Thoracic aorta (tissue), 2 donors: ENCODE measurements at regions not wholly inside any gene's neighbourhood (a gene's known extent, or its start where the extent isn't known, plus 50 kb on each side); places are given as distances from the start of the nearest gene placed in this dataset.

Experiments
- ATAC-seq: fragments of 150-250 bp; one replicate; pipeline ENCODE4 v1.8.0; 2017; ENCODE audit warnings: low read depth; ENCODE audit not compliant: insufficient number of reproducible peaks, low FRiP score
- DNase-seq: peaks from one replicate; pipeline ENCODE4 v3.0.0-alpha.2; 2020; ENCODE audit warnings: low spot score
- H3K27ac ChIP-seq, 2 donors: fragments of 200-600 bp; sonication (generic); 1 replicate in 1 of 2; 2 replicates in 1 of 2; pipeline ENCODE4 v1.5.1; 2016; ENCODE audit warnings: mild to moderate bottlenecking in 2 of 2, moderate library complexity in 2 of 2
- H3K27me3 ChIP-seq: fragments of 200-600 bp; sonication (generic); replicated peaks from 2 replicates; pipeline ENCODE4 v1.6.0; 2016; ENCODE audit warnings: mild to moderate bottlenecking; ENCODE audit not compliant: insufficient read depth
- H3K36me3 ChIP-seq: fragments of 200-600 bp; sonication (generic); one replicate; pipeline ENCODE4 v1.5.1; 2016
- H3K4me1 ChIP-seq, 2 donors: fragments of 200-600 bp; sonication (generic); 1 replicate in 1 of 2; 2 replicates in 1 of 2; pipeline versions ENCODE4 v1.5.1 to v1.6.0; 2016; ENCODE audit warnings: low read depth in 2 of 2, mild to moderate bottlenecking in 1 of 2; ENCODE audit not compliant: control insufficient read depth in 1 of 2
- H3K4me3 ChIP-seq: fragments of 200-600 bp; sonication (generic); 2 replicates; pipeline ENCODE4 v1.5.1; 2016; ENCODE audit warnings: mild to moderate bottlenecking
- H3K9me3 ChIP-seq: fragments of 200-600 bp; sonication (generic); 2 replicates; pipeline ENCODE4 v1.5.1; 2016
- TF ChIP-seq, protein P1 (sequence below): fragments of 200-600 bp; sonication (generic); IDR thresholded peaks from one replicate; pipeline ENCODE4 v1.5.1; 2019; ENCODE audit warnings: antibody characterized with exemption

DNA sequence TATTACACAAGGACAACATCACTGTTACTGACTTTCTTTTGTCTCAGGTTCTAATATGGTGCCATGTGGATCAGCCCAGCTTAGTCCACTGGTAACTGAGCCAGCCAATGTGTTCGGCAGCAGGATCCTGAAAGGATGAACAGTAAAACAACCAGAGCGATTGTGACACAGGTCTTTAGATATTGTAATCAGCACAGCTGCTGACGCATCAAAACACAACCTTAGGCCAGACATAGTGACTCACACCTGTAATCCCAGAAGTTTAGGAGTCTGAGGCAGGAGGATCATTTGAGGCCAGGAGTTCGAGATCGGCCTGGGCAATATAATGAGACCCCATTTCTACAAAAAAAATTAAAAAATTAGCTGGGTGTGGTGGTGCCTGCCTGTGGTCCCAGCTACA lies 183.4 kb upstream of the CDH20 start:
- Histone ChIP-seq H3K9me3 (peaks cover 4% of the 10 kb centered on the region), H3K4me3 (no peak overlapping the region), H3K4me1 (no peaks in the 10 kb centered on the region), H3K27me3 (no peaks in the 10 kb centered on the region), H3K27ac (no peak overlapping the region), H3K36me3 (no peaks in the 10 kb centered on the region)
- ATAC-seq: no peak
- TF ChIP-seq, protein P1, sequence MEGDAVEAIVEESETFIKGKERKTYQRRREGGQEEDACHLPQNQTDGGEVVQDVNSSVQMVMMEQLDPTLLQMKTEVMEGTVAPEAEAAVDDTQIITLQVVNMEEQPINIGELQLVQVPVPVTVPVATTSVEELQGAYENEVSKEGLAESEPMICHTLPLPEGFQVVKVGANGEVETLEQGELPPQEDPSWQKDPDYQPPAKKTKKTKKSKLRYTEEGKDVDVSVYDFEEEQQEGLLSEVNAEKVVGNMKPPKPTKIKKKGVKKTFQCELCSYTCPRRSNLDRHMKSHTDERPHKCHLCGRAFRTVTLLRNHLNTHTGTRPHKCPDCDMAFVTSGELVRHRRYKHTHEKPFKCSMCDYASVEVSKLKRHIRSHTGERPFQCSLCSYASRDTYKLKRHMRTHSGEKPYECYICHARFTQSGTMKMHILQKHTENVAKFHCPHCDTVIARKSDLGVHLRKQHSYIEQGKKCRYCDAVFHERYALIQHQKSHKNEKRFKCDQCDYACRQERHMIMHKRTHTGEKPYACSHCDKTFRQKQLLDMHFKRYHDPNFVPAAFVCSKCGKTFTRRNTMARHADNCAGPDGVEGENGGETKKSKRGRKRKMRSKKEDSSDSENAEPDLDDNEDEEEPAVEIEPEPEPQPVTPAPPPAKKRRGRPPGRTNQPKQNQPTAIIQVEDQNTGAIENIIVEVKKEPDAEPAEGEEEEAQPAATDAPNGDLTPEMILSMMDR: no peak
- no peak for DNase-seq

DNA sequence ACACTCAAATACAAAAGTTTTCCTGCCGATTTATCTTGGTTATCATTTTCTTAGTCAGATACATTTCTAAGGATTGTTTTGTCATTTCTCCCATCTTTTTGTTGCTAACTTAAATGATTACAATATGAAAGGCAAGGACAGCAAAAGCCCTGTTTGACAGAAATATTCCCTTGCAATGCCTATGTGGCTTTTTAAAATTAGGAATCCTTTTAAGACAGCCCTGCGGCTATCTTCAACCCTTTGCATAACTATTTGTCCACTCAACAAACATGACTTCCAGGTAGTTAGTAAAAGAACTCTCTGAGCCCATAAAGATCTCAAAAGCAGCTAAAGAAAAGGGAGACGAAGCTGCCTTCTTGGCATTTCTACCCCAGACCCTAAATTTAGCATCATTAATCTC lies 179.7 kb upstream of the CDH20 start:
- no peak overlapping the region for H3K27ac ChIP-seq
- TF ChIP-seq, protein P1: no peak
- H3K4me3 ChIP-seq: no peak overlapping the region
- no peaks in the 10 kb centered on the region for H3K9me3 ChIP-seq
- no peaks in the 10 kb centered on the region for H3K4me1 ChIP-seq
- no peaks in the 10 kb centered on the region for H3K27me3 ChIP-seq
- DNase-seq (no peak), ATAC-seq (no peak)
- H3K36me3 ChIP-seq: no peaks in the 10 kb centered on the region

DNA sequence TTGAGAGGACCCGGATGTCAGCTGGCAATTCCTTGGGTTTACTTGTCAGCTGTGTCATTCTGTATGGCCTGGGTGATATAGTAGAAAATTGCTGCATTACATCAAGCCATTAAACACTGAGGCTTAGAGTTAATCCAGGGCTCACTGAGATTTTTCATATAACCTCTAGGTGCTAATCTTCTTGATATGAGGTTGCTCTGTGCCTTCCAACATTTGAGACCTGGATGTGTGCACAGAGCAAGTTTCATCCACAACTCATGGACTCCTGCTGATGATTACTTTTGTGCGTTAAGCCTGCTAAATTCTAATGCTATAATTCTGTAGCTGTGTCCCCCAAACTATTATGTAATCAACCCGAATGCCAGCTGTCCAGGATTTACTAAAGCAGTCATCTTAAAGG lies 178.4 kb upstream of the CDH20 start:
- no peak for ATAC-seq
- TF ChIP-seq, protein P1: no peak
- Histone ChIP-seq H3K4me3 (no peak overlapping the region), H3K4me1 (no peaks in the 10 kb centered on the region), H3K27ac (no peak overlapping the region), H3K36me3 (no peaks in the 10 kb centered on the region), H3K9me3 (no peaks in the 10 kb centered on the region), H3K27me3 (no peaks in the 10 kb centered on the region)
- no peak for DNase-seq

DNA sequence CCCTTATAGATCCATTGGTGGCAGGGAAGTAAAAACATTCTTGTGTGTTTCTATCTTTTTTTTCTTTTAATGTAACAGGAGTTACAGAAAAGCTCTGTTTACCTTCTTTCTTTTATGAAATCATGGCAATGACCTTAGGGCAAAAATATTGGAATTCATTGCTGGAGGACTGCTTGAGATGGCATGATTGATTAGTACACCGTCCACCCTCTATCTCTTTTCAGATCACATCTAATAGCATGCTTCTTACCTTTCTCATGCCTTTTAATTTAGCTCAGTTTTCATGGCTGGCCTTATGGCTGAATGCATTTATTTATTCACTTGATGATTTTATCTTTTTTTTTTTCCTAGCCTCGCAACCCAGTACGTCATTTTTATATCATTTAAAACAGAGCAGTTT lies 177.6 kb upstream of the CDH20 start:
- H3K27ac ChIP-seq: no peak overlapping the region
- TF ChIP-seq, protein P1: no peak
- DNase-seq (no peak), ATAC-seq (no peak)
- H3K9me3 ChIP-seq: no peaks in the 10 kb centered on the region
- H3K27me3 ChIP-seq: no peaks in the 10 kb centered on the region
- no peaks in the 10 kb centered on the region for H3K4me1 ChIP-seq
- no peak overlapping the region for H3K4me3 ChIP-seq
- H3K36me3 ChIP-seq: no peaks in the 10 kb centered on the region

DNA sequence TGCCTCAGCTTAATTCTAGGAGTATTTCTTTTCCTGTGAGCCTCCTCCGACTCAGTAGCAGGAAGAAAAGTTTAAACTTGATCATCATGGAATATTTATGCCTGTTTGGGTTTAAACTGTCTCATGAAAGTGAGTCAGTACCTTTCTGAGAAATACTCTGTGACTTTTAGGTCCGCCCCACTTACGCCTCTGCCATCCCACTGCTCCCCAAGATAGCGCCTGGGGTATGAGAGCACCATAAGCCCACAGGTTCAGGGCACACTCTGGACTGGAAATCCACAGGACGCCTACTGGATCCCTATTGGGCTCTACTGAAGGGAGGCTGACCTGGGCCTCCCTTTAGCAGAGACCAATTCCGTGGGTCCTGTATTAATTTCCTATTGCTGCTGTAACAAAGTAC lies 175.8 kb upstream of the CDH20 start:
- no peaks in the 10 kb centered on the region for H3K9me3 ChIP-seq
- no peaks in the 10 kb centered on the region for H3K36me3 ChIP-seq
- no peaks in the 10 kb centered on the region for H3K4me1 ChIP-seq
- H3K27me3 ChIP-seq: no peaks in the 10 kb centered on the region
- H3K4me3 ChIP-seq: no peak overlapping the region
- TF ChIP-seq, protein P1: no peak
- DNase-seq (no peak), ATAC-seq (no peak)
- no peak overlapping the region for H3K27ac ChIP-seq
